Immature natural killer cell (primary cell): ENCODE measurements at regions not wholly inside any gene's neighbourhood (a gene's known extent, or its start where the extent isn't known, plus 50 kb on each side); places are given as distances from the start of the nearest gene placed in this dataset.

Experiments
- DNase-seq, 3 donors: peaks; one replicate each; pipeline ENCODE4 v3.0.0; 2022; ENCODE audit warnings: mixed read lengths in 1 of 3
- H3K27ac Mint-ChIP-seq, 6 donors: one replicate each; pipeline ENCODE4 v1.8.0; 2020; ENCODE audit warnings: mixed read lengths in 6 of 6, mild to moderate bottlenecking in 5 of 6, inconsistent platforms in 4 of 6, moderate library complexity in 3 of 6
- H3K27me3 Mint-ChIP-seq, 3 donors: one replicate each; pipeline ENCODE4 v1.8.0; 2020 to 2021; ENCODE audit warnings: low read depth in 3 of 3, mild to moderate bottlenecking in 3 of 3, mixed read lengths in 3 of 3, moderate library complexity in 3 of 3, inconsistent platforms in 1 of 3
- H3K36me3 Mint-ChIP-seq, 3 donors: one replicate each; pipeline ENCODE4 v1.8.0; 2020; ENCODE audit warnings: mixed read lengths in 3 of 3, inconsistent platforms in 2 of 3, mild to moderate bottlenecking in 2 of 3
- H3K4me1 Mint-ChIP-seq, 2 donors: one replicate each; pipeline ENCODE4 v1.8.0; 2020; ENCODE audit warnings: inconsistent platforms in 2 of 2, mild to moderate bottlenecking in 2 of 2, mixed read lengths in 2 of 2, moderate library complexity in 1 of 2
- H3K4me3 Mint-ChIP-seq, 5 donors: one replicate each; pipeline ENCODE4 v1.8.0; 2020; ENCODE audit warnings: mild to moderate bottlenecking in 5 of 5, mixed read lengths in 5 of 5, inconsistent platforms in 3 of 5, moderate library complexity in 3 of 5
- H3K9me3 Mint-ChIP-seq, 6 donors: one replicate each; pipeline ENCODE4 v1.8.0; 2020; ENCODE audit warnings: mild to moderate bottlenecking in 6 of 6, mixed read lengths in 6 of 6, inconsistent platforms in 4 of 6, moderate library complexity in 3 of 6

- Mint-ChIP-seq H3K27ac (no peak overlapping the region), H3K27me3 (no peaks in the 10 kb centered on the region), H3K4me1 (no peaks in the 10 kb centered on the region), H3K36me3 (no peaks in the 10 kb centered on the region), H3K4me3 (no peak overlapping the region), H3K9me3 (peaks cover 0 to 11% (median 3%) of the 10 kb centered on the region in 6 donors)
- no peak for DNase-seq
Observed at GRCh38 chr5:3321923-3322322, 273.7 kb upstream of the IRX1 start.

- peaks cover 0 to 11% (median 3%) of the 10 kb centered on the region in 6 donors for H3K9me3 Mint-ChIP-seq
- H3K27me3 Mint-ChIP-seq, result no peaks in the 10 kb centered on the region
- no peak overlapping the region for H3K27ac Mint-ChIP-seq
- H3K4me3 Mint-ChIP-seq, result no peak overlapping the region
- no peaks in the 10 kb centered on the region for H3K4me1 Mint-ChIP-seq
- DNase-seq, result no peak
- no peaks in the 10 kb centered on the region for H3K36me3 Mint-ChIP-seq
Observed at GRCh38 chr5:3321119-3321760, 274.4 kb upstream of the IRX1 start.

- Mint-ChIP-seq H3K4me1 (no peaks in the 10 kb centered on the region), H3K27me3 (no peaks in the 10 kb centered on the region), H3K27ac (no peak overlapping the region), H3K36me3 (no peaks in the 10 kb centered on the region), H3K4me3 (no peak overlapping the region), H3K9me3 (peaks cover 0 to 5% (median 1%) of the 10 kb centered on the region in 6 donors)
- no peak for DNase-seq
Observed at GRCh38 chr5:3320317-3320875, 275.2 kb upstream of the IRX1 start.

GRCh38 chr5:3317051-3317795 is 278.4 kb upstream of the IRX1 start:
- H3K27ac Mint-ChIP-seq, result no peak overlapping the region
- H3K4me1 Mint-ChIP-seq, result no peaks in the 10 kb centered on the region
- no peaks in the 10 kb centered on the region for H3K36me3 Mint-ChIP-seq
- peaks cover 0 to 2% (median 0%) of the 10 kb centered on the region in 3 donors for H3K27me3 Mint-ChIP-seq
- H3K4me3 Mint-ChIP-seq, result no peak overlapping the region
- H3K9me3 Mint-ChIP-seq, result peaks cover 0 to 6% (median 0%) of the 10 kb centered on the region in 6 donors
- no peak for DNase-seq

GRCh38 chr5:3313569-3313968 is 282.1 kb upstream of the IRX1 start:
- Mint-ChIP-seq H3K27ac (no peak overlapping the region), H3K36me3 (no peaks in the 10 kb centered on the region), H3K27me3 (peaks cover 0 to 2% (median 0%) of the 10 kb centered on the region in 3 donors), H3K9me3 (peaks cover 0 to 6% (median 2%) of the 10 kb centered on the region in 6 donors), H3K4me3 (no peak overlapping the region), H3K4me1 (no peaks in the 10 kb centered on the region)
- no peak for DNase-seq

GRCh38 chr5:3312299-3312698 is 283.3 kb upstream of the IRX1 start:
- Mint-ChIP-seq H3K27me3 (peaks cover 0 to 2% (median 2%) of the 10 kb centered on the region in 3 donors), H3K27ac (no peak overlapping the region), H3K4me1 (no peaks in the 10 kb centered on the region), H3K4me3 (no peak overlapping the region), H3K36me3 (no peaks in the 10 kb centered on the region), H3K9me3 (peaks cover 0 to 12% (median 2%) of the 10 kb centered on the region in 6 donors)
- no peak for DNase-seq

- no peaks in the 10 kb centered on the region for H3K36me3 Mint-ChIP-seq
- H3K4me3 Mint-ChIP-seq, result no peak overlapping the region
- H3K27me3 Mint-ChIP-seq, result peaks cover 0 to 2% (median 2%) of the 10 kb centered on the region in 3 donors
- H3K27ac Mint-ChIP-seq, result no peak overlapping the region
- H3K4me1 Mint-ChIP-seq, result no peaks in the 10 kb centered on the region
- peaks cover 0 to 12% (median 2%) of the 10 kb centered on the region in 6 donors for H3K9me3 Mint-ChIP-seq
- DNase-seq, result no peak
Observed at GRCh38 chr5:3311433-3311832, 284.2 kb upstream of the IRX1 start.

GRCh38 chr5:3310541-3311261 is 284.9 kb upstream of the IRX1 start:
- peaks cover 0 to 2% (median 2%) of the 10 kb centered on the region in 3 donors for H3K27me3 Mint-ChIP-seq
- no peak overlapping the region for H3K27ac Mint-ChIP-seq
- no peaks in the 10 kb centered on the region for H3K36me3 Mint-ChIP-seq
- peaks cover 0 to 12% (median 1%) of the 10 kb centered on the region in 6 donors for H3K9me3 Mint-ChIP-seq
- no peaks in the 10 kb centered on the region for H3K4me1 Mint-ChIP-seq
- no peak overlapping the region for H3K4me3 Mint-ChIP-seq
- DNase-seq, result no peak

- no peak overlapping the region for H3K4me3 Mint-ChIP-seq
Observed at GRCh38 chr5:3309538-3309937, 286.1 kb upstream of the IRX1 start.

GRCh38 chr5:3307982-3308621 is 287.5 kb upstream of the IRX1 start:
- DNase-seq, result no peak
- Mint-ChIP-seq H3K36me3 (peaks cover 0 to 4% (median 3%) of the 10 kb centered on the region in 3 donors), H3K27me3 (peaks cover 0 to 4% (median 1%) of the 10 kb centered on the region in 3 donors), H3K9me3 (peaks cover 0 to 22% (median 0%) of the 10 kb centered on the region in 6 donors), H3K4me1 (no peaks in the 10 kb centered on the region), H3K27ac (no peak overlapping the region), H3K4me3 (no peak overlapping the region)

More at GRCh38 chr5:3309538-3309937, 286.1 kb upstream of the IRX1 start:
- H3K4me1 Mint-ChIP-seq, result no peaks in the 10 kb centered on the region
- no peak overlapping the region for H3K27ac Mint-ChIP-seq
- peaks cover 0 to 4% (median 3%) of the 10 kb centered on the region in 3 donors for H3K36me3 Mint-ChIP-seq
- H3K27me3 Mint-ChIP-seq, result peaks cover 0 to 4% (median 2%) of the 10 kb centered on the region in 3 donors
- peaks cover 0 to 17% (median 2%) of the 10 kb centered on the region in 6 donors for H3K9me3 Mint-ChIP-seq
- DNase-seq, result no peak

- Mint-ChIP-seq H3K9me3 (peaks cover 0 to 22% (median 2%) of the 10 kb centered on the region in 6 donors), H3K27me3 (peaks cover 0 to 4% (median 0%) of the 10 kb centered on the region in 3 donors), H3K4me3 (no peak overlapping the region), H3K27ac (no peak overlapping the region), H3K36me3 (peaks cover 0 to 4% (median 3%) of the 10 kb centered on the region in 3 donors), H3K4me1 (no peaks in the 10 kb centered on the region)
- no peak for DNase-seq
Observed at GRCh38 chr5:3305432-3305831, 290.2 kb upstream of the IRX1 start.

- H3K4me3 Mint-ChIP-seq, result no peak overlapping the region
- peaks cover 0 to 16% (median 2%) of the 10 kb centered on the region in 6 donors for H3K9me3 Mint-ChIP-seq
- H3K27me3 Mint-ChIP-seq, result peaks cover 0 to 8% (median 0%) of the 10 kb centered on the region in 3 donors
- no peaks in the 10 kb centered on the region for H3K4me1 Mint-ChIP-seq
- H3K27ac Mint-ChIP-seq, result no peak overlapping the region
- H3K36me3 Mint-ChIP-seq, result peaks cover 0 to 4% (median 3%) of the 10 kb centered on the region in 3 donors
- DNase-seq, result no peak
Observed at GRCh38 chr5:3304346-3304745, 291.3 kb upstream of the IRX1 start.

- DNase-seq, result no peak
Observed at GRCh38 chr5:3303777-3304176, 291.9 kb upstream of the IRX1 start.

More at GRCh38 chr5:3303777-3304176, 291.9 kb upstream of the IRX1 start:
- H3K36me3 Mint-ChIP-seq, result peaks cover 0 to 4% (median 3%) of the 10 kb centered on the region in 3 donors
- no peaks in the 10 kb centered on the region for H3K4me1 Mint-ChIP-seq
- H3K9me3 Mint-ChIP-seq, result peaks cover 0 to 16% (median 3%) of the 10 kb centered on the region in 6 donors
- no peak overlapping the region for H3K27ac Mint-ChIP-seq
- H3K27me3 Mint-ChIP-seq, result peaks cover 0 to 8% (median 0%) of the 10 kb centered on the region in 3 donors
- no peak overlapping the region for H3K4me3 Mint-ChIP-seq
